HepG2 (cell line): ENCODE measurements at regions not wholly inside any gene's neighbourhood (a gene's known extent, or its start where the extent isn't known, plus 50 kb on each side); places are given as distances from the start of the nearest gene placed in this dataset.
A peak's percentile ranks its signal among the peaks of the same experiment; 100 is the strongest.

Experiments used
- ELF1 ChIP-seq: sonication (generic); formaldehyde crosslinking; IDR thresholded peaks from 2 replicates; pipeline ENCODE4 v1.4.0; 2020; ENCODE audit warnings: missing genetic modification reagents
- EP300 ChIP-seq, 3 experiments: sonication (generic) in 1 of 3; formaldehyde crosslinking in 1 of 3; IDR thresholded peaks; 2 replicates each; pipeline versions ENCODE4 v1.5.1 to v1.6.1; 2011 to 2020; ENCODE audit warnings: low read depth in 2 of 3, low read length in 2 of 3, borderline replicate concordance in 1 of 3, improper control_type of control experiment in 1 of 3, mild to moderate bottlenecking in 1 of 3, missing genetic modification reagents in 1 of 3, moderate library complexity in 1 of 3
- ERF ChIP-seq: IDR thresholded peaks from 2 replicates; pipeline ENCODE4 v1.6.1; 2018; ENCODE audit warnings: missing biosample characterization, missing genetic modification reagents
- ETV5 ChIP-seq: IDR thresholded peaks from 2 replicates; pipeline ENCODE4 v1.6.1; 2018; ENCODE audit warnings: missing biosample characterization, missing genetic modification reagents, inconsistent platforms, borderline replicate concordance
- GABPA ChIP-seq, 2 experiments: IDR thresholded peaks; 2 replicates each; pipeline ENCODE4 v1.6.1; 2011 to 2016; ENCODE audit warnings: low read depth in 2 of 2, low read length in 1 of 2, missing biosample characterization in 1 of 2, missing genetic modification characterization in 1 of 2
- HCFC1 ChIP-seq: fragments of 150-350 bp; IDR thresholded peaks from 2 replicates; pipeline ENCODE4 v1.6.1; 2014; ENCODE audit warnings: low read depth, low read length
- HDAC6 ChIP-seq: fragments of 200-600 bp; sonication (generic); IDR thresholded peaks from 2 replicates; pipeline ENCODE4 v1.7.0; 2017; ENCODE audit warnings: mild to moderate bottlenecking, antibody characterized with exemption, low read length, low read depth
- JUN ChIP-seq: sonication (generic); formaldehyde crosslinking; IDR thresholded peaks from 2 replicates; pipeline ENCODE4 v1.4.0; 2020; ENCODE audit warnings: mild to moderate bottlenecking, missing genetic modification reagents
- KAT7 ChIP-seq: IDR thresholded peaks from 2 replicates; pipeline ENCODE4 v1.6.1; 2018; ENCODE audit warnings: borderline replicate concordance, missing compliant biosample characterization
- MED13 ChIP-seq: sonication (generic); formaldehyde crosslinking; IDR thresholded peaks from 2 replicates; pipeline ENCODE4 v1.5.0; 2020; ENCODE audit warnings: missing genetic modification reagents
- MEIS2 ChIP-seq: sonication (generic); formaldehyde crosslinking; IDR thresholded peaks from 2 replicates; pipeline ENCODE4 v1.9.0; 2021; ENCODE audit warnings: mild to moderate bottlenecking, missing genetic modification reagents
- MIXL1 ChIP-seq: IDR thresholded peaks from 2 replicates; pipeline ENCODE4 v1.6.1; 2016
- MTA1 ChIP-seq: sonication (generic); formaldehyde crosslinking; IDR thresholded peaks from 2 replicates; pipeline ENCODE4 v1.4.0; 2020; ENCODE audit warnings: missing genetic modification reagents, mild to moderate bottlenecking, borderline replicate concordance
- REPIN1 ChIP-seq: sonication (generic); formaldehyde crosslinking; IDR thresholded peaks from 2 replicates; pipeline ENCODE4 v1.8.0; 2022; ENCODE audit warnings: missing genetic modification reagents, low read depth, mild to moderate bottlenecking, borderline replicate concordance
- RFX5 ChIP-seq: IDR thresholded peaks from 2 replicates; pipeline ENCODE4 v1.6.1; 2011; ENCODE audit warnings: low read depth, low read length, improper control_type of control experiment
- ZFP36 ChIP-seq: fragments of 150-350 bp; IDR thresholded peaks from 2 replicates; pipeline ENCODE4 v1.6.1; 2018; ENCODE audit warnings: borderline replicate concordance, low read length, low read depth; ENCODE audit not compliant: partially characterized antibody
- ZFP36L1 ChIP-seq: sonication (generic); formaldehyde crosslinking; IDR thresholded peaks from 2 replicates; pipeline ENCODE4 v1.8.0; 2022; ENCODE audit warnings: mild to moderate bottlenecking, missing genetic modification reagents, moderate library complexity
- ZMAT3 ChIP-seq: sonication (generic); formaldehyde crosslinking; conservative IDR thresholded peaks from 2 replicates; pipeline ENCODE4 v1.7.0; 2021; ENCODE audit warnings: missing genetic modification reagents
- ZSCAN29 ChIP-seq: sonication (generic); formaldehyde crosslinking; conservative IDR thresholded peaks from 2 replicates; pipeline ENCODE4 v1.4.0; 2020; ENCODE audit warnings: mild to moderate bottlenecking, missing genetic modification reagents
- TF ChIP-seq, protein P1 (sequence below): sonication (generic); formaldehyde crosslinking; IDR thresholded peaks from 2 replicates; pipeline ENCODE4 v1.9.0; 2021; ENCODE audit warnings: missing genetic modification reagents, borderline replicate concordance
- TF ChIP-seq, protein P2 (sequence below): sonication (generic); formaldehyde crosslinking; IDR thresholded peaks from 2 replicates; pipeline ENCODE4 v1.4.0; 2020; ENCODE audit warnings: missing genetic modification reagents
- TF ChIP-seq, protein P3 (sequence below): sonication (generic); formaldehyde crosslinking; conservative IDR thresholded peaks from 2 replicates; pipeline ENCODE4 v1.8.1; 2023; ENCODE audit warnings: missing genetic modification reagents
- TF ChIP-seq, protein P4 (sequence below): sonication (generic); formaldehyde crosslinking; IDR thresholded peaks from 2 replicates; pipeline ENCODE4 v1.5.0; 2020; ENCODE audit warnings: mild to moderate bottlenecking, missing genetic modification reagents

DNA sequence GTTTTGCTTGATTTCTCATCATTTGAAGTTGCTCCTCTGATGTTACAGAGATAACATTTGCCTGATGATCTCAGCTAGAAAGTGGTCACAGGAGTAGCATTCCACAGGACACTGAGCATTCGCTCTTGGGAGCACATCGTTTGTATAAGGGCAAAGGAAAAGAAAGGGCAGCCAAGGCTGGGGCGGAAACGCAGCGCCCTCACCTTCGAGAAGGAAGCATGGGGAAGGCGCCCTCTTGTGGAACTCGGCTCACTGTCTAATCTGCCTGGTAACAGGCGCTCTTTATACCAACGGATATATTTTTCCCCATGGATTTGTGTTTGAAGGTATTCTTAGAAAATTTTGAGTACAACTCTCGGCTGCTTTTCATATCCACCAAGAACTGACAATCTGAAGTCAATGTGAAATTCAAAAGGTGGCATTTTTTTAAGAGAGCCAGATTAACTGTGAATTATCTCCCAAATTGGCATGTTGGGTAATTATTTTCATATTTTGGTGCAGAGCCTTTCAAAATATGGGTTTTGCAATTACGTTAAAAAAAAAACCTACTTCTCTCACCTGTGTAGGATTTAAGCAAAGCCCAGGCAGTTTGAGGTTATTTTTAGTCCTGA is 172.7 kb downstream of the CAND1 start (continued):
- TF ChIP-seq ZFP36L1 (CRISPR knock-in tag) (no peak), ELF1 (CRISPR knock-in tag) (0 out of 2 replicates have a peak, but pooled peaks have one; percentile 30), JUN (no peak), ERF (CRISPR knock-in tag) (0 out of 2 replicates have a peak, but pooled peaks have one; percentile 29), MEIS2 (CRISPR knock-in tag) (no peak), RFX5 (peak; percentile 98), REPIN1 (CRISPR knock-in tag) (no peak), ZMAT3 (CRISPR knock-in tag) (no peak), MED13 (CRISPR knock-in tag) (no peak), HCFC1 (no peak), MIXL1 (CRISPR knock-in tag) (peak; percentile 64; the same call in 1 of the 2 replicates), ETV5 (CRISPR knock-in tag) (peak; percentile 60; the same call in 1 of the 2 replicates), HDAC6 (no peak), GABPA (IDR thresholded peaks at IDR 0.05; ENCODE audit: low read depth, low read length) (no peak), GABPA (CRISPR knock-in tag; IDR thresholded peaks at IDR 0.05; ENCODE audit: low read depth) (peak; percentile 50; the same call in 1 of the 2 replicates), KAT7 (no peak), ZSCAN29 (CRISPR knock-in tag) (no peak), EP300 (IDR thresholded peaks at IDR 0.05; ENCODE audit: low read depth in 2 of 2, low read length in 2 of 2) (peak in 1 of 2 experiments; percentile 43; a peak in 1 of 4 replicates), EP300 (CRISPR knock-in tag; IDR thresholded peaks at IDR 0.05; ENCODE audit: borderline replicate concordance) (no peak), ZFP36 (no peak), MTA1 (CRISPR knock-in tag) (no peak)
- TF ChIP-seq, protein P1, sequence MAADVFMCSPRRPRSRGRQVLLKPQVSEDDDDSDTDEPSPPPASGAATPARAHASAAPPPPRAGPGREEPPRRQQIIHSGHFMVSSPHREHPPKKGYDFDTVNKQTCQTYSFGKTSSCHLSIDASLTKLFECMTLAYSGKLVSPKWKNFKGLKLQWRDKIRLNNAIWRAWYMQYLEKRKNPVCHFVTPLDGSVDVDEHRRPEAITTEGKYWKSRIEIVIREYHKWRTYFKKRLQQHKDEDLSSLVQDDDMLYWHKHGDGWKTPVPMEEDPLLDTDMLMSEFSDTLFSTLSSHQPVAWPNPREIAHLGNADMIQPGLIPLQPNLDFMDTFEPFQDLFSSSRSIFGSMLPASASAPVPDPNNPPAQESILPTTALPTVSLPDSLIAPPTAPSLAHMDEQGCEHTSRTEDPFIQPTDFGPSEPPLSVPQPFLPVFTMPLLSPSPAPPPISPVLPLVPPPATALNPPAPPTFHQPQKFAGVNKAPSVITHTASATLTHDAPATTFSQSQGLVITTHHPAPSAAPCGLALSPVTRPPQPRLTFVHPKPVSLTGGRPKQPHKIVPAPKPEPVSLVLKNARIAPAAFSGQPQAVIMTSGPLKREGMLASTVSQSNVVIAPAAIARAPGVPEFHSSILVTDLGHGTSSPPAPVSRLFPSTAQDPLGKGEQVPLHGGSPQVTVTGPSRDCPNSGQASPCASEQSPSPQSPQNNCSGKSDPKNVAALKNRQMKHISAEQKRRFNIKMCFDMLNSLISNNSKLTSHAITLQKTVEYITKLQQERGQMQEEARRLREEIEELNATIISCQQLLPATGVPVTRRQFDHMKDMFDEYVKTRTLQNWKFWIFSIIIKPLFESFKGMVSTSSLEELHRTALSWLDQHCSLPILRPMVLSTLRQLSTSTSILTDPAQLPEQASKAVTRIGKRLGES (CRISPR knock-in tag): no peak
- TF ChIP-seq, protein P2, sequence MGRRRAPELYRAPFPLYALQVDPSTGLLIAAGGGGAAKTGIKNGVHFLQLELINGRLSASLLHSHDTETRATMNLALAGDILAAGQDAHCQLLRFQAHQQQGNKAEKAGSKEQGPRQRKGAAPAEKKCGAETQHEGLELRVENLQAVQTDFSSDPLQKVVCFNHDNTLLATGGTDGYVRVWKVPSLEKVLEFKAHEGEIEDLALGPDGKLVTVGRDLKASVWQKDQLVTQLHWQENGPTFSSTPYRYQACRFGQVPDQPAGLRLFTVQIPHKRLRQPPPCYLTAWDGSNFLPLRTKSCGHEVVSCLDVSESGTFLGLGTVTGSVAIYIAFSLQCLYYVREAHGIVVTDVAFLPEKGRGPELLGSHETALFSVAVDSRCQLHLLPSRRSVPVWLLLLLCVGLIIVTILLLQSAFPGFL (CRISPR knock-in tag): no peak
- TF ChIP-seq, protein P3, sequence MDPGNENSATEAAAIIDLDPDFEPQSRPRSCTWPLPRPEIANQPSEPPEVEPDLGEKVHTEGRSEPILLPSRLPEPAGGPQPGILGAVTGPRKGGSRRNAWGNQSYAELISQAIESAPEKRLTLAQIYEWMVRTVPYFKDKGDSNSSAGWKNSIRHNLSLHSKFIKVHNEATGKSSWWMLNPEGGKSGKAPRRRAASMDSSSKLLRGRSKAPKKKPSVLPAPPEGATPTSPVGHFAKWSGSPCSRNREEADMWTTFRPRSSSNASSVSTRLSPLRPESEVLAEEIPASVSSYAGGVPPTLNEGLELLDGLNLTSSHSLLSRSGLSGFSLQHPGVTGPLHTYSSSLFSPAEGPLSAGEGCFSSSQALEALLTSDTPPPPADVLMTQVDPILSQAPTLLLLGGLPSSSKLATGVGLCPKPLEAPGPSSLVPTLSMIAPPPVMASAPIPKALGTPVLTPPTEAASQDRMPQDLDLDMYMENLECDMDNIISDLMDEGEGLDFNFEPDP (CRISPR knock-in tag): no peak
- TF ChIP-seq, protein P4, sequence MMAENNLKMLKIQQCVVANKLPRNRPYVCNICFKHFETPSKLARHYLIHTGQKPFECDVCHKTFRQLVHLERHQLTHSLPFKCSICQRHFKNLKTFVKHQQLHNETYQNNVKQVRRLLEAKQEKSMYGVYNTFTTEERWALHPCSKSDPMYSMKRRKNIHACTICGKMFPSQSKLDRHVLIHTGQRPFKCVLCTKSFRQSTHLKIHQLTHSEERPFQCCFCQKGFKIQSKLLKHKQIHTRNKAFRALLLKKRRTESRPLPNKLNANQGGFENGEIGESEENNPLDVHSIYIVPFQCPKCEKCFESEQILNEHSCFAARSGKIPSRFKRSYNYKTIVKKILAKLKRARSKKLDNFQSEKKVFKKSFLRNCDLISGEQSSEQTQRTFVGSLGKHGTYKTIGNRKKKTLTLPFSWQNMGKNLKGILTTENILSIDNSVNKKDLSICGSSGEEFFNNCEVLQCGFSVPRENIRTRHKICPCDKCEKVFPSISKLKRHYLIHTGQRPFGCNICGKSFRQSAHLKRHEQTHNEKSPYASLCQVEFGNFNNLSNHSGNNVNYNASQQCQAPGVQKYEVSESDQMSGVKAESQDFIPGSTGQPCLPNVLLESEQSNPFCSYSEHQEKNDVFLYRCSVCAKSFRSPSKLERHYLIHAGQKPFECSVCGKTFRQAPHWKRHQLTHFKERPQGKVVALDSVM (CRISPR knock-in tag): no peak
